ENCODE measurements at regions not wholly inside any gene's neighbourhood (a gene's known extent, or its start where the extent isn't known, plus 50 kb on each side); places are given as distances from the start of the nearest gene placed in this dataset.

- Mint-ChIP-seq H3K27me3 (peaks cover 1% of the 10 kb centered on the region), H3K27ac (no peak overlapping the region), H3K4me3 (no peak overlapping the region), H3K9me3 (no peaks in the 10 kb centered on the region), H3K4me1 (peaks cover 9% of the 10 kb centered on the region), H3K36me3 (peaks cover 2% of the 10 kb centered on the region)
- DNase-seq (ENCODE audit: low spot score in 2 of 2), result no peak
- ATAC-seq (ENCODE audit: low read depth), result no peak
Observed at GRCh38 chr5:54603372-54603771, 85.8 kb downstream of the SNX18 start.

- ATAC-seq (ENCODE audit: low read depth) (no peak), DNase-seq (ENCODE audit: low spot score in 2 of 2) (no peak)
- Mint-ChIP-seq H3K4me1 (peaks cover 9% of the 10 kb centered on the region), H3K36me3 (peaks cover 8% of the 10 kb centered on the region), H3K27ac (no peak overlapping the region), H3K4me3 (no peak overlapping the region), H3K9me3 (peaks cover 3% of the 10 kb centered on the region), H3K27me3 (peaks cover 1% of the 10 kb centered on the region)
Observed at GRCh38 chr5:54602475-54602874, 84.9 kb downstream of the SNX18 start.

GRCh38 chr5:54601411-54602230 is 84.1 kb downstream of the SNX18 start:
- DNase-seq (ENCODE audit: low spot score in 2 of 2) (no peak), ATAC-seq (ENCODE audit: low read depth) (no peak)
- H3K4me1 Mint-ChIP-seq, result peaks cover 9% of the 10 kb centered on the region
- H3K27me3 Mint-ChIP-seq, result peaks cover 3% of the 10 kb centered on the region
- H3K9me3 Mint-ChIP-seq, result peaks cover 10% of the 10 kb centered on the region
- no peak overlapping the region for H3K27ac Mint-ChIP-seq
- peaks cover 13% of the 10 kb centered on the region for H3K36me3 Mint-ChIP-seq
- no peak overlapping the region for H3K4me3 Mint-ChIP-seq

Data from memory B cell (primary cell).